NB4 (cell line): ENCODE measurements at regions not wholly inside any gene's neighbourhood (a gene's known extent, or its start where the extent isn't known, plus 50 kb on each side); places are given as distances from the start of the nearest gene placed in this dataset.
A peak's percentile ranks its signal among the peaks of the same experiment; 100 is the strongest.

ENCODE experiments used
- DNase-seq: peaks from one replicate; pipeline ENCODE4 v3.0.0; 2010; ENCODE audit warnings: low read depth
- H3K4me3 ChIP-seq: one replicate; pipeline ENCODE4 v1.5.1; 2011; ENCODE audit warnings: mild to moderate bottlenecking, low read depth, low read length, moderate library complexity
- MYC ChIP-seq: IDR thresholded peaks from 2 replicates; pipeline ENCODE4 v1.6.1; 2011; ENCODE audit warnings: low read depth, low read length
- POLR2A ChIP-seq: IDR thresholded peaks from 2 replicates; pipeline ENCODE4 v1.6.1; 2011; ENCODE audit warnings: mild to moderate bottlenecking; ENCODE audit not compliant: insufficient read length; ENCODE audit errors: extremely low read depth
- TF ChIP-seq, protein P1 (sequence below): IDR thresholded peaks from one replicate; pipeline ENCODE4 v1.5.1; 2012; ENCODE audit warnings: low read depth, low read length
- TF ChIP-seq, protein P2 (sequence below): IDR thresholded peaks from 2 replicates; pipeline ENCODE4 v1.6.1; 2011; ENCODE audit warnings: low read depth, low read length

- no peak overlapping the region for H3K4me3 ChIP-seq
- no peak for DNase-seq
- TF ChIP-seq MYC (no peak), POLR2A (no peak)
- TF ChIP-seq, protein P1, sequence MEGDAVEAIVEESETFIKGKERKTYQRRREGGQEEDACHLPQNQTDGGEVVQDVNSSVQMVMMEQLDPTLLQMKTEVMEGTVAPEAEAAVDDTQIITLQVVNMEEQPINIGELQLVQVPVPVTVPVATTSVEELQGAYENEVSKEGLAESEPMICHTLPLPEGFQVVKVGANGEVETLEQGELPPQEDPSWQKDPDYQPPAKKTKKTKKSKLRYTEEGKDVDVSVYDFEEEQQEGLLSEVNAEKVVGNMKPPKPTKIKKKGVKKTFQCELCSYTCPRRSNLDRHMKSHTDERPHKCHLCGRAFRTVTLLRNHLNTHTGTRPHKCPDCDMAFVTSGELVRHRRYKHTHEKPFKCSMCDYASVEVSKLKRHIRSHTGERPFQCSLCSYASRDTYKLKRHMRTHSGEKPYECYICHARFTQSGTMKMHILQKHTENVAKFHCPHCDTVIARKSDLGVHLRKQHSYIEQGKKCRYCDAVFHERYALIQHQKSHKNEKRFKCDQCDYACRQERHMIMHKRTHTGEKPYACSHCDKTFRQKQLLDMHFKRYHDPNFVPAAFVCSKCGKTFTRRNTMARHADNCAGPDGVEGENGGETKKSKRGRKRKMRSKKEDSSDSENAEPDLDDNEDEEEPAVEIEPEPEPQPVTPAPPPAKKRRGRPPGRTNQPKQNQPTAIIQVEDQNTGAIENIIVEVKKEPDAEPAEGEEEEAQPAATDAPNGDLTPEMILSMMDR: no peak
Observed at GRCh38 chr13:111919286-111919685, 147.7 kb upstream of the SOX1 start.

GRCh38 chr13:111919849-111920248 lies 147.1 kb upstream of the SOX1 start:
- no peak for DNase-seq
- H3K4me3 ChIP-seq: no peak overlapping the region
- TF ChIP-seq, protein P2, sequence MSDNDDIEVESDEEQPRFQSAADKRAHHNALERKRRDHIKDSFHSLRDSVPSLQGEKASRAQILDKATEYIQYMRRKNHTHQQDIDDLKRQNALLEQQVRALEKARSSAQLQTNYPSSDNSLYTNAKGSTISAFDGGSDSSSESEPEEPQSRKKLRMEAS: no peak

- no peak for DNase-seq
- TF ChIP-seq, protein P2: no peak
- no peak for TF ChIP-seq POLR2A
- TF ChIP-seq, protein P1: no peak
- TF ChIP-seq MYC: no peak
- no peak overlapping the region for H3K4me3 ChIP-seq
Observed at GRCh38 chr13:111920306-111920931, 146.5 kb upstream of the SOX1 start.

- no peak for DNase-seq
- no peak for TF ChIP-seq POLR2A
- TF ChIP-seq, protein P1: no peak
- TF ChIP-seq, protein P2: no peak
- no peak for TF ChIP-seq MYC
- H3K4me3 ChIP-seq: no peak overlapping the region
Observed at GRCh38 chr13:111920932-111921705, 145.8 kb upstream of the SOX1 start.

DNA sequence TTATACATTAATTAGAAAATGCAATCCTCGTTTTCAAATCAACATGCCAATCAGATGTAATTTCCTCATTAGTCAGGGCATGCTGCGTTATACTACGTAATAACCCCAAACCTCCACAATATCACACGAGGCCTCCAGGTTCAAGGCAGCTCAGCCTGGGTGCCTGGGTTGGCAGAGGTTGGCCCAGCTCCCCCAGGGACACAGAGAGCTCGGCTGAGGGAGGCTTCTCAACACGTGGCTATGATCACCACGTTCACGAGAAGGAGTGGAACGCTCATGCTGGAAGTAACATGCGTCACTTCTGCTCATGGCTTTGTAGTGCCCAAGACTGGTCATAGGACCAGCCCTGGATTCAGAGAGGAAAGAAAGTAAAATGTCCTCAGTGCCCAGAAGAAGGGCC lies 144.9 kb upstream of the SOX1 start:
- H3K4me3 ChIP-seq: no peak overlapping the region
- TF ChIP-seq MYC: no peak
- TF ChIP-seq, protein P1: no peak
- TF ChIP-seq, protein P2: 0 out of 2 replicates have a peak, but pooled peaks have one; percentile 17
- TF ChIP-seq POLR2A: no peak
- no peak for DNase-seq

DNA sequence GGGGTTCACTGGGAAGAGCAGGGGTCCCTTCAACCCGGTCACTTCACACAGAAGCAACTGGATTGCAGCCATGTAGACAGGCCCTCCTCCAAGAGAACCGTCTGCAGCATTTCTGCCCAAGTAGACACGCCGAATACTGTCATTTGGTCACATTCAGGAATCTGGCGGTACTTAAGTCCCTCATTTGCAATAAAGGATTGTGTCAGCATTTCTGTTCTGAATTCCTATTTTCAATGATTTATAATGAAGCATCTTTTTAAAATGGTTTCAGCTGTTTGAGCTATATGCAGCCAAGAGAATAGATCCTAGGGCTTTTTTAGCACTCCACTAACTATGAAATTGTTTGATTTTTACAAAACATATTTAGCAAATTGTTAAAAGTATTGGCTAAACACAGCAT lies 143.5 kb upstream of the SOX1 start:
- TF ChIP-seq, protein P1: no peak
- TF ChIP-seq, protein P2: no peak
- TF ChIP-seq MYC (no peak), POLR2A (no peak)
- DNase-seq: no peak

More for the DNA sequence above, 143.5 kb upstream of the SOX1 start:
- H3K4me3 ChIP-seq: no peak overlapping the region
